ENCODE measurements at regions not wholly inside any gene's neighbourhood (a gene's known extent, or its start where the extent isn't known, plus 50 kb on each side); places are given as distances from the start of the nearest gene placed in this dataset.

GRCh38 chr14:84420221-84420620 lies 1109.7 kb upstream of the FLRT2 start:
- no peak for TF ChIP-seq POLR2A (IDR thresholded peaks at IDR 0.05)
- TF ChIP-seq CTCF (IDR thresholded peaks at IDR 0.05) = no peak

All from vagina (tissue), 2 donors.